ENCODE measurements at regions not wholly inside any gene's neighbourhood (a gene's known extent, or its start where the extent isn't known, plus 50 kb on each side); places are given as distances from the start of the nearest gene placed in this dataset.
"Not testable (repeated sequence)": the region's sequence is repeated elsewhere in the genome, so short reads cannot be mapped to it uniquely, and the experiment has no call there.

GRCh38 chr12:63508543-63508942, 159.8 kb downstream of the DPY19L2 start:
- no peaks in the 10 kb centered on the region for H3K4me1 ChIP-seq (replicated peaks)
- H3K27ac ChIP-seq: no peak overlapping the region
- no peaks in the 10 kb centered on the region for H3K36me3 ChIP-seq
- no peaks in the 10 kb centered on the region for H3K9me3 ChIP-seq (replicated peaks)
- no peak for DNase-seq (ENCODE audit: low read depth in 1 of 2, low spot score in 2 of 2)
- no peaks in the 10 kb centered on the region for H3K27me3 ChIP-seq (replicated peaks)
- H3K4me3 ChIP-seq: no peak overlapping the region

GRCh38 chr12:63499567-63499966, 168.7 kb downstream of the DPY19L2 start:
- H3K9me3 ChIP-seq (replicated peaks): peaks cover 3% of the 10 kb centered on the region; the same call in 1 of the 2 replicates
- no peak overlapping the region for H3K27ac ChIP-seq
- no peaks in the 10 kb centered on the region for H3K27me3 ChIP-seq (replicated peaks)
- DNase-seq (ENCODE audit: low read depth in 1 of 2, low spot score in 2 of 2): no peak
- H3K36me3 ChIP-seq: no peaks in the 10 kb centered on the region
- H3K4me3 ChIP-seq: no peak overlapping the region
- H3K4me1 ChIP-seq (replicated peaks): no peaks in the 10 kb centered on the region

- Histone ChIP-seq H3K27me3 (replicated peaks) (no peaks in the 10 kb centered on the region; the same call in 1 of the 2 replicates), H3K36me3 (no peaks in the 10 kb centered on the region), H3K4me1 (replicated peaks) (no peaks in the 10 kb centered on the region), H3K9me3 (replicated peaks) (peaks cover 3% of the 10 kb centered on the region; the same call in 1 of the 2 replicates), H3K4me3 (no peak overlapping the region), H3K27ac (no peak overlapping the region)
- no peak for DNase-seq (ENCODE audit: low read depth in 1 of 2, low spot score in 2 of 2)
Measured at GRCh38 chr12:63498239-63498638, 170.1 kb downstream of the DPY19L2 start.

GRCh38 chr12:63496654-63497053, 171.6 kb downstream of the DPY19L2 start:
- Histone ChIP-seq H3K27ac (no peak overlapping the region), H3K9me3 (replicated peaks) (peaks cover 3% of the 10 kb centered on the region; the same call in 1 of the 2 replicates), H3K27me3 (replicated peaks) (no peaks in the 10 kb centered on the region; the same call in 1 of the 2 replicates), H3K36me3 (no peaks in the 10 kb centered on the region), H3K4me3 (no peak overlapping the region), H3K4me1 (replicated peaks) (no peaks in the 10 kb centered on the region)
- no peak for DNase-seq (ENCODE audit: low read depth in 1 of 2, low spot score in 2 of 2)

GRCh38 chr12:63495974-63496373, 172.3 kb downstream of the DPY19L2 start:
- H3K27ac ChIP-seq: no peak overlapping the region
- no peaks in the 10 kb centered on the region; the same call in 1 of the 2 replicates for H3K27me3 ChIP-seq (replicated peaks)
- H3K9me3 ChIP-seq (replicated peaks): peaks cover 3% of the 10 kb centered on the region; the same call in 1 of the 2 replicates
- H3K4me3 ChIP-seq: no peak overlapping the region
- no peak for DNase-seq (ENCODE audit: low read depth in 1 of 2, low spot score in 2 of 2)
- H3K4me1 ChIP-seq (replicated peaks): no peaks in the 10 kb centered on the region
- H3K36me3 ChIP-seq: no peaks in the 10 kb centered on the region

- H3K36me3 ChIP-seq; DNase-seq (ENCODE audit: low read depth in 1 of 2, low spot score in 2 of 2); H3K9me3 ChIP-seq (replicated peaks); H3K27ac ChIP-seq; H3K4me3 ChIP-seq; H3K27me3 ChIP-seq (replicated peaks); H3K4me1 ChIP-seq (replicated peaks): not testable (repeated sequence)
Measured at GRCh38 chr12:63493357-63493756, 174.9 kb downstream of the DPY19L2 start.

GRCh38 chr12:63480186-63480585, 188.1 kb downstream of the DPY19L2 start:
- Histone ChIP-seq H3K36me3 (no peaks in the 10 kb centered on the region), H3K27me3 (replicated peaks) (no peaks in the 10 kb centered on the region; the same call in 1 of the 2 replicates), H3K4me1 (replicated peaks) (no peaks in the 10 kb centered on the region), H3K4me3 (no peak overlapping the region), H3K9me3 (replicated peaks) (no peaks in the 10 kb centered on the region), H3K27ac (no peak overlapping the region)
- DNase-seq (ENCODE audit: low read depth in 1 of 2, low spot score in 2 of 2): no peak

- H3K4me1 ChIP-seq (replicated peaks): no peaks in the 10 kb centered on the region
- H3K4me3 ChIP-seq: no peak overlapping the region
- no peak overlapping the region for H3K27ac ChIP-seq
- no peaks in the 10 kb centered on the region for H3K9me3 ChIP-seq (replicated peaks)
- no peak for DNase-seq (ENCODE audit: low read depth in 1 of 2, low spot score in 2 of 2)
- H3K36me3 ChIP-seq: no peaks in the 10 kb centered on the region
- no peaks in the 10 kb centered on the region for H3K27me3 ChIP-seq (replicated peaks)
Measured at GRCh38 chr12:63470161-63470560, 198.1 kb downstream of the DPY19L2 start.

GRCh38 chr12:63467951-63468350, 200.3 kb downstream of the DPY19L2 start:
- no peaks in the 10 kb centered on the region for H3K9me3 ChIP-seq (replicated peaks)
- no peak overlapping the region for H3K27ac ChIP-seq
- H3K27me3 ChIP-seq (replicated peaks): no peaks in the 10 kb centered on the region
- H3K4me3 ChIP-seq: no peak overlapping the region
- no peak for DNase-seq (ENCODE audit: low read depth in 1 of 2, low spot score in 2 of 2)
- H3K36me3 ChIP-seq: no peaks in the 10 kb centered on the region
- no peaks in the 10 kb centered on the region for H3K4me1 ChIP-seq (replicated peaks)

GRCh38 chr12:63457857-63458256, 210.4 kb downstream of the DPY19L2 start:
- Histone ChIP-seq H3K4me1 (replicated peaks) (no peaks in the 10 kb centered on the region), H3K4me3 (no peak overlapping the region), H3K27me3 (replicated peaks) (no peaks in the 10 kb centered on the region), H3K27ac (no peak overlapping the region), H3K9me3 (replicated peaks) (no peaks in the 10 kb centered on the region), H3K36me3 (no peaks in the 10 kb centered on the region)
- DNase-seq (ENCODE audit: low read depth in 1 of 2, low spot score in 2 of 2): no peak

GRCh38 chr12:63457428-63457827, 210.9 kb downstream of the DPY19L2 start:
- Histone ChIP-seq H3K4me3 (no peak overlapping the region), H3K27me3 (replicated peaks) (no peaks in the 10 kb centered on the region), H3K9me3 (replicated peaks) (no peaks in the 10 kb centered on the region), H3K36me3 (no peaks in the 10 kb centered on the region), H3K27ac (no peak overlapping the region), H3K4me1 (replicated peaks) (no peaks in the 10 kb centered on the region)
- DNase-seq (ENCODE audit: low read depth in 1 of 2, low spot score in 2 of 2): no peak

- H3K36me3 ChIP-seq: no peaks in the 10 kb centered on the region
- H3K9me3 ChIP-seq (replicated peaks): no peaks in the 10 kb centered on the region
- no peak for DNase-seq (ENCODE audit: low read depth in 1 of 2, low spot score in 2 of 2)
- H3K27me3 ChIP-seq (replicated peaks): 0 out of 2 replicates have a peak, but pooled peaks cover 3% of the 10 kb centered on the region
- H3K27ac ChIP-seq: no peak overlapping the region
- H3K4me1 ChIP-seq (replicated peaks): no peaks in the 10 kb centered on the region
- H3K4me3 ChIP-seq: no peak overlapping the region
Measured at GRCh38 chr12:63450816-63451215, 217.5 kb downstream of the DPY19L2 start.

- Histone ChIP-seq H3K27me3 (replicated peaks) (0 out of 2 replicates have a peak, but pooled peaks cover 3% of the 10 kb centered on the region), H3K9me3 (replicated peaks) (no peaks in the 10 kb centered on the region), H3K4me3 (no peak overlapping the region), H3K36me3 (no peaks in the 10 kb centered on the region), H3K27ac (no peak overlapping the region), H3K4me1 (replicated peaks) (no peaks in the 10 kb centered on the region)
- no peak for DNase-seq (ENCODE audit: low read depth in 1 of 2, low spot score in 2 of 2)
Measured at GRCh38 chr12:63450334-63450733, 218.0 kb downstream of the DPY19L2 start.

GRCh38 chr12:63445224-63445880, 222.9 kb downstream of the DPY19L2 start:
- Histone ChIP-seq H3K4me1 (replicated peaks) (no peaks in the 10 kb centered on the region), H3K36me3 (no peaks in the 10 kb centered on the region), H3K9me3 (replicated peaks) (no peaks in the 10 kb centered on the region), H3K27me3 (replicated peaks) (0 out of 2 replicates have a peak, but pooled peaks cover 3% of the 10 kb centered on the region), H3K4me3 (no peak overlapping the region), H3K27ac (no peak overlapping the region)
- DNase-seq (ENCODE audit: low read depth in 1 of 2, low spot score in 2 of 2): no peak

GRCh38 chr12:63440048-63440447, 228.2 kb downstream of the DPY19L2 start:
- H3K4me1 ChIP-seq (replicated peaks): no peaks in the 10 kb centered on the region

More at GRCh38 chr12:63440048-63440447, 228.2 kb downstream of the DPY19L2 start:
- Histone ChIP-seq H3K27ac (no peak overlapping the region), H3K4me3 (no peak overlapping the region), H3K27me3 (replicated peaks) (no peaks in the 10 kb centered on the region), H3K9me3 (replicated peaks) (no peaks in the 10 kb centered on the region), H3K36me3 (no peaks in the 10 kb centered on the region)
- DNase-seq (ENCODE audit: low read depth in 1 of 2, low spot score in 2 of 2): no peak
